GM12865 (cell line): ENCODE measurements at regions not wholly inside any gene's neighbourhood (a gene's known extent, or its start where the extent isn't known, plus 50 kb on each side); places are given as distances from the start of the nearest gene placed in this dataset.

Source experiments
- DNase-seq: peaks from one replicate; pipeline ENCODE4 v3.0.0; 2010; ENCODE audit warnings: low read depth
- H3K4me3 ChIP-seq: 2 replicates; pipeline ENCODE4 v1.5.1; 2011; ENCODE audit warnings: mild to moderate bottlenecking, low read depth, low read length, control low read depth
- CTCF ChIP-seq: IDR thresholded peaks from 2 replicates; pipeline ENCODE4 v1.5.1; 2011; ENCODE audit warnings: low read length, control low read depth, low read depth, inconsistent platforms; ENCODE audit not compliant: insufficient read depth; ENCODE audit errors: missing control alignments

GRCh38 chr7:25527665-25528170, 299.4 kb upstream of the NPVF start:
- no peak for TF ChIP-seq CTCF
- no peak overlapping the region for H3K4me3 ChIP-seq
- DNase-seq: no peak

GRCh38 chr7:25529320-25529719, 301.0 kb upstream of the NPVF start:
- no peak for DNase-seq
- TF ChIP-seq CTCF: no peak

GRCh38 chr7:25536851-25537250, 308.6 kb upstream of the NPVF start:
- DNase-seq: no peak
- H3K4me3 ChIP-seq: no peak overlapping the region
- no peak for TF ChIP-seq CTCF

More at GRCh38 chr7:25529320-25529719, 301.0 kb upstream of the NPVF start:
- H3K4me3 ChIP-seq: no peak overlapping the region

GRCh38 chr7:25537662-25538375, 309.5 kb upstream of the NPVF start:
- TF ChIP-seq CTCF: no peak
- DNase-seq: no peak
- no peak overlapping the region for H3K4me3 ChIP-seq

GRCh38 chr7:25541094-25541821, 313.0 kb upstream of the NPVF start:
- DNase-seq: no peak
- no peak for TF ChIP-seq CTCF
- no peak overlapping the region for H3K4me3 ChIP-seq

- H3K4me3 ChIP-seq: no peak overlapping the region
- no peak for TF ChIP-seq CTCF
- DNase-seq: no peak
These were observed 313.6 kb upstream of the NPVF start for GRCh38 chr7:25541877-25542276.
